NB4 (cell line): ENCODE measurements at regions not wholly inside any gene's neighbourhood (a gene's known extent, or its start where the extent isn't known, plus 50 kb on each side); places are given as distances from the start of the nearest gene placed in this dataset.

Experiments used
- TF ChIP-seq, protein P1 (sequence below): IDR thresholded peaks from one replicate; pipeline ENCODE4 v1.5.1; 2012; ENCODE audit warnings: low read depth, low read length
- TF ChIP-seq, protein P2 (sequence below): IDR thresholded peaks from 2 replicates; pipeline ENCODE4 v1.6.1; 2011; ENCODE audit warnings: low read depth, low read length

DNA sequence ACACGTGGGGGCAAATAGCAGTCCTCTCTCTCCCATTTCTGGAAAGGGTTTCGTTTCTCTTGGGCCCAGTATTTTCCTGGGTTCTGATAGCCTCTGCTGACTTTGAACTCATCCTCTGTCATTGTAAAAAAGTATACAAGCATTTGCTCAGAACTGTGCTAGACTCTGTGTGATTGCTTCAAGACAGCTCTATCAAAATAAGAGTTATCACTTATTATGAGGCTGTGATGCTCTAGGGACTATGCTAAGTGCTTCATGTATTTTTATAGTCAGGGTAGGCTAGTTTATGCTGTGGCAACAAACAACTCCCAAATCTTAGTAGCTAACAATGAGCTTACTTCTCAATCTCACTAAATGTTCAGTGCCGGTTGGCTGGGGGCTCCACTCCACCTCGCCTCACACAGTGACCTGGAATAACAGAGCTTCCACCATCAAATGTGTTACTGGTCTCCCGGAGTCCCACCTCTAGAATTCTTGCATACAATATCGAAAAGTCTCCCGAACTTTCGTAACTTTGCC is 110.8 kb upstream of the CDC42EP3 start:
- TF ChIP-seq, protein P1, sequence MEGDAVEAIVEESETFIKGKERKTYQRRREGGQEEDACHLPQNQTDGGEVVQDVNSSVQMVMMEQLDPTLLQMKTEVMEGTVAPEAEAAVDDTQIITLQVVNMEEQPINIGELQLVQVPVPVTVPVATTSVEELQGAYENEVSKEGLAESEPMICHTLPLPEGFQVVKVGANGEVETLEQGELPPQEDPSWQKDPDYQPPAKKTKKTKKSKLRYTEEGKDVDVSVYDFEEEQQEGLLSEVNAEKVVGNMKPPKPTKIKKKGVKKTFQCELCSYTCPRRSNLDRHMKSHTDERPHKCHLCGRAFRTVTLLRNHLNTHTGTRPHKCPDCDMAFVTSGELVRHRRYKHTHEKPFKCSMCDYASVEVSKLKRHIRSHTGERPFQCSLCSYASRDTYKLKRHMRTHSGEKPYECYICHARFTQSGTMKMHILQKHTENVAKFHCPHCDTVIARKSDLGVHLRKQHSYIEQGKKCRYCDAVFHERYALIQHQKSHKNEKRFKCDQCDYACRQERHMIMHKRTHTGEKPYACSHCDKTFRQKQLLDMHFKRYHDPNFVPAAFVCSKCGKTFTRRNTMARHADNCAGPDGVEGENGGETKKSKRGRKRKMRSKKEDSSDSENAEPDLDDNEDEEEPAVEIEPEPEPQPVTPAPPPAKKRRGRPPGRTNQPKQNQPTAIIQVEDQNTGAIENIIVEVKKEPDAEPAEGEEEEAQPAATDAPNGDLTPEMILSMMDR: no peak
- TF ChIP-seq, protein P2, sequence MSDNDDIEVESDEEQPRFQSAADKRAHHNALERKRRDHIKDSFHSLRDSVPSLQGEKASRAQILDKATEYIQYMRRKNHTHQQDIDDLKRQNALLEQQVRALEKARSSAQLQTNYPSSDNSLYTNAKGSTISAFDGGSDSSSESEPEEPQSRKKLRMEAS: no peak
